Liver (tissue), 3 donors: ENCODE measurements at regions not wholly inside any gene's neighbourhood (a gene's known extent, or its start where the extent isn't known, plus 50 kb on each side); places are given as distances from the start of the nearest gene placed in this dataset.
A peak's percentile ranks its signal among the peaks of the same experiment; 100 is the strongest.

Experiments used
- ATF3 ChIP-seq: IDR thresholded peaks from 2 replicates; pipeline ENCODE4 v1.6.1; 2016; ENCODE audit warnings: antibody characterized with exemption
- CTCF ChIP-seq: fragments of 150-350 bp; IDR thresholded peaks from 2 replicates; pipeline ENCODE4 v1.5.1; 2017; ENCODE audit warnings: improper control_type of control experiment, low read depth, low read length; ENCODE audit not compliant: missing input control
- EGR1 ChIP-seq, 2 donors: IDR thresholded peaks; 2 replicates each; pipeline ENCODE4 v1.6.1; 2016 to 2018; ENCODE audit warnings: antibody characterized with exemption in 2 of 2, low read depth in 2 of 2
- FOXA2 ChIP-seq: IDR thresholded peaks from 2 replicates; pipeline ENCODE4 v1.6.1; 2016; ENCODE audit warnings: antibody characterized with exemption
- GABPA ChIP-seq, 2 donors: IDR thresholded peaks in 1 of 2; conservative IDR thresholded peaks in 1 of 2; 2 replicates each; pipeline ENCODE4 v1.6.1; 2016; ENCODE audit warnings: antibody characterized with exemption in 2 of 2, mild to moderate bottlenecking in 1 of 2, moderate library complexity in 1 of 2
- JUND ChIP-seq, 2 donors: IDR thresholded peaks; 2 replicates each; pipeline ENCODE4 v1.6.1; 2016; ENCODE audit warnings: antibody characterized with exemption in 2 of 2
- MAX ChIP-seq: IDR thresholded peaks from 2 replicates; pipeline ENCODE4 v1.6.1; 2016; ENCODE audit warnings: antibody characterized with exemption
- RAD21 ChIP-seq, 2 donors: IDR thresholded peaks; 2 replicates each; pipeline ENCODE4 v1.6.1; 2016; ENCODE audit warnings: antibody characterized with exemption in 2 of 2, mild to moderate bottlenecking in 2 of 2
- REST ChIP-seq: IDR thresholded peaks from 2 replicates; pipeline ENCODE4 v1.6.1; 2016; ENCODE audit warnings: antibody characterized with exemption, mild to moderate bottlenecking
- RXRA ChIP-seq, 2 donors: IDR thresholded peaks; 2 replicates each; pipeline ENCODE4 v1.6.1; 2017 to 2018; ENCODE audit warnings: antibody characterized with exemption in 2 of 2, mild to moderate bottlenecking in 1 of 2
- SP1 ChIP-seq: IDR thresholded peaks from 2 replicates; pipeline ENCODE4 v1.6.1; 2018; ENCODE audit warnings: antibody characterized with exemption, mild to moderate bottlenecking
- TAF1 ChIP-seq: conservative IDR thresholded peaks from 2 replicates; pipeline ENCODE4 v1.6.1; 2016; ENCODE audit warnings: antibody characterized with exemption, mild to moderate bottlenecking
- YY1 ChIP-seq: IDR thresholded peaks from 2 replicates; pipeline ENCODE4 v1.6.1; 2016; ENCODE audit warnings: antibody characterized with exemption, mild to moderate bottlenecking
- ZBTB33 ChIP-seq: IDR thresholded peaks from 2 replicates; pipeline ENCODE4 v1.6.1; 2016; ENCODE audit warnings: antibody characterized with exemption
- donor health status: healthy.
- donor health status: healthy.

GRCh38 chr3:150255413-150255812, 152.7 kb upstream of the TSC22D2 start:
- TF ChIP-seq ATF3 (no peak), CTCF (no peak), JUND (IDR thresholded peaks at IDR 0.05) (peak in 1 of 2 donors; percentile 55), MAX (no peak), REST (peak; percentile 6), TAF1 (no peak), FOXA2 (no peak), SP1 (peak; percentile 29), RXRA (IDR thresholded peaks at IDR 0.05) (peak; percentile 62 to 63), GABPA (IDR thresholded peaks at IDR 0.05 in 1 of 2, conservative IDR thresholded peaks at IDR 0.05 in 1 of 2) (no peak), EGR1 (IDR thresholded peaks at IDR 0.05; ENCODE audit: low read depth in 2 of 2) (no peak), ZBTB33 (no peak), YY1 (peak; percentile 65), RAD21 (IDR thresholded peaks at IDR 0.05) (peak in 1 of 2 donors; percentile 26)
